H54 (cell line): ENCODE measurements at regions not wholly inside any gene's neighbourhood (a gene's known extent, or its start where the extent isn't known, plus 50 kb on each side); places are given as distances from the start of the nearest gene placed in this dataset.

Experiments used
- DNase-seq: peaks from one replicate; pipeline ENCODE4 v3.0.0; 2011; ENCODE audit warnings: low spot score, mixed read lengths; ENCODE audit not compliant: insufficient read length
- FAIRE-seq: peaks from 3 replicates; lab custom pipeline; 2011; peaks lifted over from hg19 to GRCh38; lab: Jason Lieb, UNC
- POLR2A ChIP-seq: IDR thresholded peaks from 2 replicates; pipeline ENCODE4 v1.6.1; 2011; ENCODE audit warnings: low read depth, mild to moderate bottlenecking, low read length

- no peak for DNase-seq
- no peak for FAIRE-seq
These were observed 347.7 kb downstream of the GLRX3 start for GRCh38 chr10:130483691-130484467.

DNA sequence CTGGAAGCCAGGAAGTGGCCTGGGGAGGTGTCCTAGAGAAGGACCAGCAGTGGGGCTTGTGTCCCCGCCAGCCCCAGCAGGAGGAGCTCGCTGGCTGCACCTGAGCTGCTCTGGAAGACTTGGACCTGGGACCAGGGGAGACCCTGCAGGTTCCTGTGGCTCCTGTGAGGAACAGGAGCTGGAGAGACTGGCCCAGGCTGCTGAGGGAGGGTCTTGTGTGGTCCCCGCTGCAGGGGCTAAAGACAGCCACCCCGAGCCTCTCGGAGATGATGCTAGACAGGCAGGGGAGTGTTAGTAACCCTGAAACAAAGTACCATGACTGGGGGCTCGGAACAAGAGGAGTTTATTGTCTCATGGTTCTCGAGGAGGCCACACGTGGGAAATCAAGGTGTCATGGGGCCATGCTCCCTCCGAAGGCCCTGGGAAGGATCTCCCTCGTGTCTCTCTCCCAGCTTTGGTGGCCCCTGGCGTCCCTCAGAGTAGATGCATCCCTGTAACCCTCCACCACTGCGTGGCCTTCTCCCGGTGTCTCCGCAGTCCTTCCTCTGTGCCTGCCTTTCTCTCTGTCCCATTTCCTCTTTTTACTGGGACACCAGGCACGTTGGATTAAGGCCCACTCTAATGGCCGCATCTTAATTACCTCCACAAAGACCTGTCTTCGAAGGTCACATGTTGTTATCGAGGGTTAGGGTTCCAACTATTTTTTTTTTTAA lies 348.4 kb downstream of the GLRX3 start:
- DNase-seq = no peak
- no peak for FAIRE-seq
- no peak for TF ChIP-seq POLR2A

More at GRCh38 chr10:130483691-130484467, 347.7 kb downstream of the GLRX3 start:
- no peak for TF ChIP-seq POLR2A

DNA sequence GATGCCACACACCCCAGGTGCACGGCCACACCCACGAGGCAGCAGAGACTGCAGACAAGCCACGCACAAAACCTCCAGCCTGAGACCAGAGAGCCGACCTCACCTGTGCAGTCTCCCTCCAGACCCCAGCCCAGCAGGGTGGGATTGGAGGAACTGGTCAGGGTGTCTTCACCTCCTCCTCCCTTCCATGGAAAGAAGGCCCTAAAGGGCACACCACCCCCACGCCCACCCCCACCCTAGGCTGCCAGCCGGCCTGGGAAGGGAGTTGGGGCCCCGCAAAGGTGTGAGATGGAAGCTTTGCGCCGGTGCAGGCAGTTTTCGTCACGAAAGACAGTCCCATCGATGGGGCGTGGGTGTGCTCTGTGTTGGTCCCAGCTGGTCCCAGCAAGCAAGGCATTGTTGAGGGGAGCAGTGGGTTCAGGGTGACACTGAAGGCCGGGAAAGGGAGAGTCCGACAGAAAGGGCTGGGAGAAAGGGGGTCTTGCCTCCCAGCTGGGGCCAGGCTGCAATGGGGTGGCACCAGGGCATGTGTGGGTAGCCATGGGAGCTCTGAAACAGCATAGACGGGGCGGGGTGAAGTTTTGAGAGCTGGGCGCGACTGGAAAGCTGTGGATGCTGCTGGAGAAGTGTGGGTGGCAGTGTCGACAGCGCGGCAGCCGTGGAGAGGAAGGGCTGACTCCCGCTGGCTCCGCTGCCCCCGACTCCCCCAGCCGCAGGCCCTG lies 349.2 kb downstream of the GLRX3 start:
- DNase-seq = no peak
- no peak for FAIRE-seq
- no peak for TF ChIP-seq POLR2A

- no peak for DNase-seq
- FAIRE-seq = no peak
- TF ChIP-seq POLR2A = no peak
These were observed 350.0 kb downstream of the GLRX3 start for GRCh38 chr10:130485958-130486895.

DNA sequence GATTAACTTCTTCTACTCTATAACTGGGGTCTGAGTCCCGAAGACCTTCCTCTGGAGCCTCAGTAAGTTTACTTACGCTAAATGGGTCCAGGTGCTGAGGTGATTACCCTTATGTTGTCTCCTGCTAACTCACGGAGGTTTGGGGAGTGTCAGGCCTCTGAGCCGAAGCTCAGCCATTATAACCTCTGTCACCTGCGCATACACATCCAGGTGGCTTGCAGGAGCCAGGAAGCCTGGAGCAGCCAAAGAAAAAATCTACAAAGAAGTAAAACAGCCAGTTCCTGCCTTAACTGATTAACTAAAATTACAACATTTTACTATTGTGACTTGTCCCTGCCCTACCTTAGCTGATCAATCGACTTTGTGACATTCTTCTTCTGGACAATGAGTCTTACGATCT lies 350.7 kb downstream of the GLRX3 start:
- TF ChIP-seq POLR2A = no peak
- FAIRE-seq = no peak
- DNase-seq = no peak

GRCh38 chr10:130487566-130487965 lies 351.4 kb downstream of the GLRX3 start:
- no peak for TF ChIP-seq POLR2A
- no peak for FAIRE-seq
- no peak for DNase-seq

GRCh38 chr10:130489891-130490290 lies 353.7 kb downstream of the GLRX3 start:
- no peak for FAIRE-seq
- TF ChIP-seq POLR2A = no peak
- no peak for DNase-seq

GRCh38 chr10:130491011-130491692 lies 355.0 kb downstream of the GLRX3 start:
- FAIRE-seq = no peak
- no peak for TF ChIP-seq POLR2A
- no peak for DNase-seq

- no peak for FAIRE-seq
- DNase-seq = no peak
- no peak for TF ChIP-seq POLR2A
These were observed 355.5 kb downstream of the GLRX3 start for GRCh38 chr10:130491693-130492050.

- no peak for FAIRE-seq
- no peak for DNase-seq
- no peak for TF ChIP-seq POLR2A
These were observed 356.2 kb downstream of the GLRX3 start for GRCh38 chr10:130492266-130492934.

GRCh38 chr10:130493021-130493420 lies 356.8 kb downstream of the GLRX3 start:
- no peak for DNase-seq
- FAIRE-seq = no peak
- TF ChIP-seq POLR2A = no peak

DNA sequence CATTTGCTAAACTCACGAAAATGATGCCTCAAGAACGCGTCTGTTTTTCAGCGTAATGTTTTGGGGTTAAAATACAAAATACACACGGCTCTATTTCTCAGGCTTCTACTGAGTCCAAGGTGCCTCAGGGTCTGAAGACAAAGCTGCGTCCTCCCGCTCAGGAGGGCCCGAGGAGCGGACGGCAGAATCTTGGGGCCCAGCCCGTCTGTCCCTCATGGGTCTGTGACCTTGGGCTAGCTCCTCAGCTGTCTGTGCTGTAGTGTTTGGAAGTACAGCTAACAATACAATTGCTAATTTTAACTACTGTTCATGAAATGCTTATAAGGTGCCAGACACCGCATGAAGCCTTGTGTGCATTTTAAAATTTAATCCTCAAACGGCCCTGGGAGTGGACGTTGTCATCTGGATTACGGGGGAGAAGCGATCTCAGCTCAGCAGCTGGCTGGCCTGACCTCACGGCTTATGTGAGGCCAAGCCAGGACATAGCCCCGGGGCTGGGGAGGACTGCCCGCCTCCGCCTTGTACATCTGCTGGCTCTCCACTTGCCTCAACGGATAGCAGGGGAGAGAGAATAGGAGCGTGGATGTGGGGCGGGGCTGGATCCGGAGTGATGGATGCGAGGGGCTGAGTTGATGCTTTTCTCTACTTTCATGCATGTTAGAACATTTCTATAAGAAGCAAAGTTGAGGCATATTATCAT lies 357.4 kb downstream of the GLRX3 start:
- FAIRE-seq = no peak
- no peak for TF ChIP-seq POLR2A
- no peak for DNase-seq
